Neural cell (in vitro differentiated cells): ENCODE measurements at regions not wholly inside any gene's neighbourhood (a gene's known extent, or its start where the extent isn't known, plus 50 kb on each side); places are given as distances from the start of the nearest gene placed in this dataset.

Experiments used
- H2AFZ ChIP-seq: fragments of 200-600, 300-800 bp; sonication (generic), shearing (Covaris generic); 2 replicates; pipeline ENCODE4 v1.6.0; 2014; ENCODE audit warnings: low read depth, mild to moderate bottlenecking, antibody characterized with exemption, low read length, moderate library complexity
- H3F3A ChIP-seq: fragments of 200-600 bp; shearing (Covaris generic); 2 replicates; pipeline ENCODE4 v1.6.1; 2016; ENCODE audit warnings: mild to moderate bottlenecking, moderate library complexity, mixed read lengths, antibody characterized with exemption, low read length; ENCODE audit not compliant: insufficient read depth, poor library complexity, severe bottlenecking
- H3K27ac ChIP-seq: fragments of 200-600, 300-800 bp; sonication (generic), shearing (Covaris generic); 2 replicates; pipeline ENCODE4 v1.5.1; 2014; ENCODE audit warnings: mild to moderate bottlenecking, low read length, moderate library complexity
- H3K27me3 ChIP-seq: fragments of 300-800, 200-600 bp; sonication (generic), shearing (Covaris generic); 2 replicates; pipeline ENCODE4 v1.6.0; 2014; ENCODE audit warnings: mild to moderate bottlenecking, low read depth, low read length, moderate library complexity; ENCODE audit not compliant: insufficient read depth
- H3K36me3 ChIP-seq: fragments of 300-800, 200-600 bp; sonication (generic), shearing (Covaris generic); 2 replicates; pipeline ENCODE4 v1.5.1; 2014; ENCODE audit warnings: mild to moderate bottlenecking, antibody characterized with exemption, low read length, moderate library complexity; ENCODE audit not compliant: insufficient read depth
- H3K4me2 ChIP-seq: fragments of 300-800, 200-600 bp; sonication (generic), shearing (Covaris generic); 2 replicates; pipeline ENCODE4 v1.6.0; 2014; ENCODE audit warnings: mild to moderate bottlenecking, low read length
- H3K4me3 ChIP-seq: fragments of 300-800, 200-600 bp; sonication (generic), shearing (Covaris generic); 2 replicates; pipeline ENCODE4 v1.5.1; 2014; ENCODE audit warnings: mild to moderate bottlenecking, low read length, moderate library complexity
- H3K79me2 ChIP-seq: fragments of 200-600 bp; shearing (Covaris generic); replicated peaks from 2 replicates; pipeline ENCODE4 v1.6.0; 2014; ENCODE audit warnings: mild to moderate bottlenecking, low read length, moderate library complexity; ENCODE audit not compliant: insufficient read depth
- H3K9ac ChIP-seq: fragments of 300-800, 200-600 bp; sonication (generic), shearing (Covaris generic); 2 replicates; pipeline ENCODE4 v1.6.1; 2016; ENCODE audit warnings: mild to moderate bottlenecking, low read length, mixed read lengths
- H3K9me2 ChIP-seq: fragments of 200-600 bp; shearing (Covaris generic); 2 replicates; pipeline ENCODE4 v1.6.1; 2016; ENCODE audit warnings: mild to moderate bottlenecking, low read length, mixed read lengths; ENCODE audit not compliant: insufficient read depth
- H3K9me3 ChIP-seq: fragments of 200-600, 300-800 bp; sonication (generic), shearing (Covaris generic); 2 replicates; pipeline ENCODE4 v1.6.1; 2016; ENCODE audit warnings: mild to moderate bottlenecking, mixed run types, low read length, moderate library complexity, mixed read lengths
- H4K20me1 ChIP-seq: fragments of 200-600 bp; shearing (Covaris generic); 2 replicates; pipeline ENCODE4 v1.6.1; 2016; ENCODE audit warnings: mild to moderate bottlenecking, mixed run types; ENCODE audit not compliant: insufficient read depth
- CTCF ChIP-seq: fragments of 450-650 bp; IDR thresholded peaks from 2 replicates; pipeline ENCODE4 v1.5.1; 2014; ENCODE audit warnings: antibody characterized with exemption, mild to moderate bottlenecking, moderate library complexity; ENCODE audit not compliant: poor library complexity, severe bottlenecking
- EP300 ChIP-seq: fragments of 450-650 bp; conservative IDR thresholded peaks from 2 replicates; pipeline ENCODE4 v1.6.1; 2014; ENCODE audit warnings: antibody characterized with exemption, mild to moderate bottlenecking, moderate library complexity; ENCODE audit not compliant: poor library complexity, severe bottlenecking
- EZH2 ChIP-seq: fragments of 200-600, 300-800 bp; shearing (Covaris generic), sonication (generic); IDR thresholded peaks from 2 replicates; pipeline ENCODE4 v1.6.1; 2014; ENCODE audit warnings: antibody characterized with exemption, low read length, borderline replicate concordance, mild to moderate bottlenecking; ENCODE audit not compliant: insufficient read depth, poor library complexity, severe bottlenecking
- MXI1 ChIP-seq: fragments of 450-650 bp; conservative IDR thresholded peaks from 2 replicates; pipeline ENCODE4 v1.6.1; 2014; ENCODE audit warnings: antibody characterized with exemption, mild to moderate bottlenecking; ENCODE audit not compliant: poor library complexity, severe bottlenecking
- POLR2AphosphoS5 ChIP-seq: IDR thresholded peaks from 2 replicates; pipeline ENCODE4 v1.6.1; 2012
- RAD21 ChIP-seq: fragments of 450-650 bp; conservative IDR thresholded peaks from 2 replicates; pipeline ENCODE4 v1.6.1; 2014; ENCODE audit warnings: antibody characterized with exemption, mild to moderate bottlenecking, moderate library complexity
- REST ChIP-seq: IDR thresholded peaks from 2 replicates; pipeline ENCODE4 v1.6.1; 2012; ENCODE audit warnings: borderline replicate concordance
- SMC3 ChIP-seq: fragments of 450-650 bp; conservative IDR thresholded peaks from 2 replicates; pipeline ENCODE4 v1.6.1; 2014; ENCODE audit warnings: antibody characterized with exemption, mild to moderate bottlenecking, moderate library complexity; ENCODE audit not compliant: poor library complexity
- TAF1 ChIP-seq: IDR thresholded peaks from 2 replicates; pipeline ENCODE4 v1.6.1; 2012; ENCODE audit warnings: low read depth

GRCh38 chr10:4673279-4674040, 152.5 kb upstream of the AKR1E2 start:
- no peaks in the 10 kb centered on the region for H4K20me1 ChIP-seq

GRCh38 chr10:4672201-4672600, 153.8 kb upstream of the AKR1E2 start:
- no peaks in the 10 kb centered on the region for H3K9me3 ChIP-seq
- no peaks in the 10 kb centered on the region for H3K27me3 ChIP-seq
- no peak overlapping the region for H3K4me2 ChIP-seq
- no peaks in the 10 kb centered on the region for H3F3A ChIP-seq
- no peaks in the 10 kb centered on the region for H3K79me2 ChIP-seq
- no peaks in the 10 kb centered on the region for H3K9me2 ChIP-seq
- H2AFZ ChIP-seq = no peak overlapping the region
- H3K9ac ChIP-seq = no peak overlapping the region
- H4K20me1 ChIP-seq = no peaks in the 10 kb centered on the region
- H3K27ac ChIP-seq = no peak overlapping the region
- no peaks in the 10 kb centered on the region for H3K36me3 ChIP-seq
- H3K4me3 ChIP-seq = no peak overlapping the region
- TF ChIP-seq SMC3 = no peak
- TF ChIP-seq POLR2AphosphoS5 = no peak
- TF ChIP-seq EP300 = no peak
- no peak for TF ChIP-seq RAD21
- TF ChIP-seq EZH2 = no peak
- TF ChIP-seq MXI1 = no peak
- TF ChIP-seq REST = no peak
- TF ChIP-seq TAF1 = no peak

More at GRCh38 chr10:4673279-4674040, 152.5 kb upstream of the AKR1E2 start:
- Histone ChIP-seq H3K4me2 (no peak overlapping the region), H3K9me3 (no peaks in the 10 kb centered on the region), H3K36me3 (no peaks in the 10 kb centered on the region), H3K9me2 (no peaks in the 10 kb centered on the region), H3K9ac (no peak overlapping the region), H3K27ac (no peak overlapping the region), H3F3A (no peaks in the 10 kb centered on the region), H3K4me3 (no peak overlapping the region), H3K27me3 (no peaks in the 10 kb centered on the region), H2AFZ (no peak overlapping the region), H3K79me2 (no peaks in the 10 kb centered on the region)
- TF ChIP-seq POLR2AphosphoS5 = no peak
- TF ChIP-seq REST = no peak
- TF ChIP-seq EZH2 = no peak
- TF ChIP-seq MXI1 = no peak
- TF ChIP-seq RAD21 = no peak
- TF ChIP-seq SMC3 = no peak
- TF ChIP-seq TAF1 = no peak
- TF ChIP-seq EP300 = no peak
- no peak for TF ChIP-seq CTCF
